ENCODE measurements at regions not wholly inside any gene's neighbourhood (a gene's known extent, or its start where the extent isn't known, plus 50 kb on each side); places are given as distances from the start of the nearest gene placed in this dataset.

GRCh38 chr2:217242947-217243346, 383.1 kb upstream of the TNP1 start:
- no peak for DNase-seq (ENCODE audit: low read depth in 2 of 2)

DNA sequence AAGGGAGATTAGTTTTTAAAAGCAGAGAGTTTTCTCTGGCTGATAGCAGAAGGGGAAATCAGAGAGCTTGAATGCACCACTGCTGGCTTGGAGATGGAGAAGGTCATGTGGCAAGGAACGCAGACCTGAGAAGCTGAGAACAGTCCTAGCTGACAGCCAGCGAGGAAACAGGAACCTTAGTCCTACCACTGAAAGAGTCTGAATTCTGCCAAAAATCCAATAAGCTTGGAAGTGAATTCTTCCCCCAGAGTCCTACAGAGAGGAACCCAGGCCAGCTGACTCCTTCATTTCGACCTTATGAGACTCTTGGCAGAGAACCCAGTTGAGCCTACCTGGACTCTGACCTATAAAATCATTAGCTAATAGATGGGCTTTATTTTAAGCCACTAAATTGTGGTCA, 371.9 kb upstream of the TNP1 start:
- DNase-seq (ENCODE audit: low read depth in 2 of 2), result no peak

DNA sequence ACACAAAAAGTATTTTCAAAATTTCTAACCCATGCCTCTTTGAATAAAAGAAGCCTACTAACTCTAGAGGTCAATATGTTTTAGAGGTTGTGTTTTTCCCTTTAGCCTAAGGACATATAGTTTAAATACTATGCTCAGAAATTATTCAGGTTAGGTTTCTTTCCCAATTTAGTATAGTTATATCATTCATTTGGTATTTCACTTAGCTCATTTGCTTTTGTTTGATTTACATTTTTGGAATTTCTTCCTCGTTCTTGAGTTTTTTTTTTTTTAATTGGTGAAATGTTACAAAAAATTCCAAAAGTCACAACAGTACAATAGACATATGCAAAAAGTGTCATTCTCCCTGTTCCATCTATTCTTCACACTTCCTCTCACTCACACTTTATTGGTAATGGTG, 371.3 kb upstream of the TNP1 start:
- no peak for DNase-seq (ENCODE audit: low read depth in 2 of 2)

GRCh38 chr2:217228732-217229131, 368.9 kb upstream of the TNP1 start:
- no peak for DNase-seq (ENCODE audit: low read depth in 2 of 2)

DNA sequence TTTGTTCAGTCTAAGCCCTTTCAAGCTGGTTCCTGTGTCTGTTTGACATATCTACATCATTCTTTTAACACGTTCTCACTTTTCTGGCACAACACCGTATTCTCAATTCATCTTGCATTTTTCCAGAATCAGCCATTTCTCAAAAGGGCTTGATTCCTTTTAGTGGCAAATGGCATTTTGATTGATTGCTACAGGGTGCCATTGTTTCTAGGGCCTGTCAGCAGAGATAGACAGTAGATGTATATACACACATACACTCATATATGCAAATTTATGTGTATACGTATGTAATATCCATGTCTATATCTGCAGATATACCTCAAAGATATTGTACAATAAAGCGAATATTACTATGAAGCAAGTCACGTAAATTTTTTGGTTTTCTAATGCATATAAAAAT, 367.9 kb upstream of the TNP1 start:
- DNase-seq (ENCODE audit: low read depth in 2 of 2), result no peak

DNA sequence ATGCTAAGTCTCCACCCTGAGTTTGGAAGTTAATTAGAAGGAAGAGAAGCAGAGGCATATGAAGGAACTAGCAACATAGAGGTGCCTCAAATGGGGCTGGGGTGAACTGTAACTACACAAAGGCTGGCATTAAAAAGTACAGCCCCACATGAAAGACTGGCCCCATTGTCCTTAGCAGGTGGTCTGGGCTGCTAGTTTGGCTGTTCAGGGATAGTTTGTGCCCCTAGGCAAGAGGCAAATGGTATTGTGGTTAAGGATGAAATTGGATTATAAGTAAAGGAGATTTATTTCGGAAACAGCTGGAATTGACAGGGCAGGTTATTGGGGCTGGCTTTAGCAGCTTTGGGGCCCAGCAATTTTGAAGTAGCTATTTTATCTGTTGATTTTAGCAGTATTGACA, 365.7 kb upstream of the TNP1 start:
- no peak for DNase-seq (ENCODE audit: low read depth in 2 of 2)

DNA sequence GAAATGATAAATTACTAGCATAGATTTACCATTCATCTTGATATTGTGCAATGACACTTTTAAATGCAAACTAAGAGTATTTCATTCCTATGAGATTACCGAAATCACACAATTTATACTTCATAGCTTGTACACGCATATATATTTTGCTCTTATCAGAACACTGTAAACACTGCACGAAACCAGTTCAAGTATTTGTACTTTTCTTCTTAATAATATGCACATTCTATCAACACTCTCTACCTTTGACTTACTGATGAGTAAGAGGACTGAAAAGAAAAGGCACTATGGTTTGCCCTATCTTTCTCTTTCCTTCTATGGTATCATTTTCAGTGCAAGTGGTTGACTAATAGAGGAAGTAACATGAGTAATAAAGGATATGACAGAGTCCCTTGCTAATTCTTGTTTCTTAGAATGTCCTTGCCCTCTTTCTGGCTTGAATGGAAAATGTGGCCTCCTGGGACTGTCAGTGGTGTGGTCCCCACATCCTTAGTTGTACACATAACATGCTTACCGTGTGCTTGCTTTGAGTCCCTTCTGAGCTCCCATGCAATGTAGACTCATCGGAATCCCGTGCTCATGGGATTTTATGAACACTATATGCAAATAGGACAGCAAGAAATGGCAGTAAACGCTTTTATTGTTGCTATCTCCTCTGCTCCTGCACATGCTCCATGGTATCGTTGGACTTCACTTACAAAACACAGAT, 363.5 kb upstream of the TNP1 start:
- peak; percentile 17 to 19 for DNase-seq (ENCODE audit: low read depth in 2 of 2)

GRCh38 chr2:217222309-217222910, 362.5 kb upstream of the TNP1 start:
- DNase-seq (ENCODE audit: low read depth in 2 of 2), result no peak

GRCh38 chr2:217220228-217221013, 360.6 kb upstream of the TNP1 start:
- no peak for DNase-seq (ENCODE audit: low read depth in 2 of 2)

DNA sequence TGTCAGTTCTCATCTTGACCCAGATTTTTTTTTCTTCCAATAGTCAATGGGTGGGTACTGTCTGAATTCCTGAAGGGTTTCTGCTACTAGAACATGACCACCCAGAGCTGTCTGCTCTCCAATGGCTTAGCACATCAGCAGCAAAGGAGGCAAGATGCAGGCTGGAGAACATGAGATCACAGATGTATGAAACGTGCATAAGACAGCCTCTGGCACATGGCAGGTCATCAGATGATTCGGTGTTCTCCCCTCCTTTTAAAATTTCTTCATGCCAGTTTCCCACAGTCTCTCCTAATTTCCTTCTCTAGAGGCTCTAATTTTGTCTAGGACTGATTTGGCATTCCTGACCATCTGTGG, 359.3 kb upstream of the TNP1 start:
- DNase-seq (ENCODE audit: low read depth in 2 of 2), result no peak

DNA sequence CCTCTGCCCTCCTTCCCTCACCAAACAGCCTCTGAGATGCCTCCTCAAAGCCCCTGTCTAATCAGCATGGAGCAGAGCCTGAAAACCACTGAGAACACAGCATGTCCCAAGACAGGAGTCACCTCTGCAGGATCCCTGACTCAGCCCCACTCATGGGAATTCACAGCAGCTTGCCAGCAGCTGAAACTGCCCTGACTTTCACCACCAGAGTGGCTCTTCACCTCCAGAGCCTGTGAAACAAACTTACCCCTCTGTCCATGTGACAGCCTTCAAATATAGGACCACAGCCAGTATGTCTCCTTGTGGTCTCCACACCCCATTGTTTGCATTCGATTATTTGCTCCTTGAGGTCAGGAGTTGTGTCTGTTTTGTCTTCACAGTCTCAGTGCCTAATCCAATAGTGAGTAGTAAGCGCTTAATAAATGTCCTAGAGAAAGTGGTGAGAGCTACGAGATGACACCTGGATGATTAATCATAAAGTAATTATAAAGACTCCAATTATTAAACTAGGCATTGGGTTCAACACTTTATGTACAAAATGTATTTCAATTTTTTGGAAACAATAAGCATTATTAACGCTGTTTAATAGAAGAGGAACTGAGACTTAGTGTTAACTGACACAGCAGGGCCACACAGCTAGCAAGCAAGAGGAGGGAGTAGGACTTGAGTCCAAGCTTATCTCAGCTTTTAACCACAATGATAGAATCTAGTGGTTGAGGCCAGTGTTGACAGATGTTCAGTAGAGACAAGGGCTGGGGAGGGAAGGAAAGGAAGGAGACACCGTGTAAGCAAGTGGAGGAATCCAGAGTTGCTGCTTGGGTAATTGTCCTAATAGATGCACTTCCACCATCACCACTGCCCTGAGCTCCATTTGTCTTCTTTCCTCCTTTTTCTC, 358.7 kb upstream of the TNP1 start:
- DNase-seq (ENCODE audit: low read depth in 2 of 2), result no peak

DNA sequence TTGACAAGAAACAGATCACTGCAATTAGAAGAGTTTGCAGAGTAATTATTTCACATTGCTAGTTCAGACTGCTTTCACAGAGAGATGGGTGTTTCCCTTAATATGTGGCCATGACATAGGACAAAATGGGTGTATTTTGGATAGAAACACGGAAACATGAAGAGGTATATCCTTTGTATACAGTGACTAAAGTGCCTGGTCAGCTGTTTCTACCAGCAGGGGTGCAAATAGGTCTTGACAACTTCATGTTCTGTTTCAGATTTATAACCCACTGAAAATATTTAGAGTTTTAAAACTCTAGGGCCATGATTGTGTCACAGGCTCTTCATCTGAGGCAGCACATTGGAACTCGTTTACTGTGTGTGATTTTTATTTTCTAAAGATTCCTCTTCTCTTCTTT, 357.1 kb upstream of the TNP1 start:
- no peak for DNase-seq (ENCODE audit: low read depth in 2 of 2)

DNA sequence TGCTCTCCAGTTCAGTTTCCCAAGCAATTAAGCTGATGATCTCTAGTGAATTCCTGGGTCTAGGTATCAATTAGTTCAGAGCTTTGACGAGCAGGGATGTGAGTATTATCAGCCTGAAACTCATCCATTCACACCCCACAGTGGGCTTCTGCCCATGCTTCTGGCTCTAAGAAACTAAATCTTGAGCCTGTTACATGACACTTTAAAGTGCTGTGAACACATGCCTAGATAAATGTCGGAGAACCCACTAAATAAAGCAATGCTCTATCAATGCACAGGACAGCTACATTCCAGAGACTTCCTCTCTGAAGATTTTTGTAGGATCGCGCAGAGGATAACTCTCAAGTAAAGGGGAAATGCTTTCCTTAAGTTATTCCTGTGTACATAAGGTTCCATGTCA, 356.5 kb upstream of the TNP1 start:
- DNase-seq (ENCODE audit: low read depth in 2 of 2), result no peak

DNA sequence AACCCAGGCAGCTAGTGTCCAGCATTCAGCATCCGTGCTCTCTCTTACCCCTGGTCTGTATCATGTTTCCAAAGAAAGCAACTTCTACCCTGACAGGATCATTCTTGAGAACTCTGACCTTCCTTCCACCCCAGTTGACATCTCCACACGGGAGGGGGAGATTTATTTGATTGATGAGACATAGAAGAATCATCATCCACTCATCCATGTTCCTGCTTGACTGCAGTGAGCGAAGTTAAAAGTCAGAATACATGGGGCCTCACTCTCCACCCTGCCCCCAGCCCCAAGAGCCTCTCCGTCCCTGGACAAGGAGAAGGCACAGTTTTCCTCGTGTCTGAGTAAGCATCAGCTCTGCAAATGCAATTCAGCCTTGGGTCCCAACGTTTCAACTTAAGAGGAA, 356.0 kb upstream of the TNP1 start:
- no peak for DNase-seq (ENCODE audit: low read depth in 2 of 2)

GRCh38 chr2:217208867-217209266, 349.0 kb upstream of the TNP1 start:
- DNase-seq (ENCODE audit: low read depth in 2 of 2), result no peak

DNA sequence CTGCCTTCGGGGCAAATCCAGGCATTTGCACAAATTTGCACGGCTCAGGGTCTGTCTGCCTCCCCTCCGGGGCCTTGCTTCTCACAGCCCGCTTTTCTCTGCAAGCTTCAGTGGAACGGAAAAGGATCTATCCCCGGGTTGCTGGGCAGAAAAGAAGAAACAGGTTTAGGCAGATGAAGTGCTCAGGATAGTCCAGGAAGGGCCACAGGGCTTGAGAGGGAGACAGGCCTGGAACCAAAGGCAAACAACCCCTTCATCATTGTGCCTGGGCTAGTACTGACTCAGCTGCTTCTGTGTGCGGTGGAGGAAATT, 347.8 kb upstream of the TNP1 start:
- no peak for DNase-seq (ENCODE audit: low read depth in 2 of 2)

GRCh38 chr2:217206907-217207698, 347.2 kb upstream of the TNP1 start:
- no peak for DNase-seq (ENCODE audit: low read depth in 2 of 2)

DNA sequence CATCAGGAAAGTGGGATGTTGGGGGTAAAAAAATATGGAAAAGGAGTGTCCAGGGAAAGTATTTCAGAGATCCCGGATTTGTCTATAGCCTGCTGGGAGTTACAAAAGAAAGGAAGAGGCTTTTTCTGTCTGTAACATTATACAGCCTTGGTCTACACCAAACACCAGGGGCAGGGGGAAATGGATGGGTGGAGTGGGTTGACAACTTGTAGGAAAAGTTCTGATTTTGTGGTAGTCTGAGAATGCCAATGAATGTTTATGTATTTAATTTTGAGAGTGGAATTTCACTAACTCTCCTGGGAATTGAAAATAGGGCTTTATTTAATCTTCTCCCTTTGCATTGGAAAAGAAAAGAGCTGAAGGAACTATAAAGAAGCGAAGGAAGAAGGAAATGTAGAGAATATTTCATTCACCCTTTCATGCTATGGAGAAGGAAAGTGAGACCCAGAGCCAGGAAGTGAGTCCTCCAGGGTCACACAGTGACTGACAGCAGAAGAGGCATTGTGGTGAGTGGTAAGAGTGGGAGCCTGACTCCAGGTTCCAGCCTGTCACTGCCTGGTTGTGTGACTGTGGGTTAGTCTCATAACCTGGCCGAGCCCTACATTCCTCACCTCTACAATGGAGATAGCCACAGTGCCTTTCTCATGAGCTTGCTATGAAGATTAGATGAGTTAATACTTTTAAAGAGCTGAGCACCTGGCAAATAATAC, 346.3 kb upstream of the TNP1 start:
- no peak for DNase-seq (ENCODE audit: low read depth in 2 of 2)

DNA sequence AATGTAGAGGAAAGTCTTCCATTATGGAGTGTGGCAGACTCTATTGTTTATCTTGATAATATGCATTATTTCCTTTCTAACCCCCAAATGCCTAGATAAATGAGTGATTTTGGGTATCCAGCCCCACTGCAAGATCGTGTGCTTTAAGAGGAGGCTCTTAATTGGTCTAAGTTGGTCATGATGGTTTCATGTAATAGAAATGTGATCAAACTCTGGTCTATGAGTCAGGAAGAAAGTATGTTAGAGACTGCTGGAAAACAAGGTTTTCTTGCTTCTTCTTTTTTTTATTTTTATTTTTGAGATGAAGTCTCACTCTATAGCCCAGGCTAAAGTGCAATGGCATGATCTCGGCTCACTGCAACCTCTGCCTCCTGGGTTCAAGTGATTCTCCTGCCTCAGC, 344.5 kb upstream of the TNP1 start:
- no peak for DNase-seq (ENCODE audit: low read depth in 2 of 2)

GRCh38 chr2:217203086-217203485, 343.2 kb upstream of the TNP1 start:
- DNase-seq (ENCODE audit: low read depth in 2 of 2), result no peak

DNA sequence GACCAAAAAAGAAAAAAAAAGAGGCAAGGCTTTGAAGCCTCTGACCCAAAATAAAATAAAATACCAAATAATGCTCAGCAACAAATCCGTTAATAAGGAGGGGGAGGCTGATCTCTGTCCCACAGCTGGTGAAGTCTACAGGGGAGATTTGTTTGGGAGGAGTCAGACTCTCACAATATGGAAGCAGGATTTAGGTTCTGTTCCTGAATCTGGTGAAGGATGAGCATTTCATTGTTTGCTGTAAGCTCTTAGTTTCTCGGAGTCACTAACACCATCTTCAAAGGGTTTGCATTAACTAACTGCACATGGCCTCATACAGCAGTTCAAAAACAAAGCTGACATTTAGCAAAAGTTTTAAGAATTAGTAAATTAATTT, 339.4 kb upstream of the TNP1 start:
- DNase-seq (ENCODE audit: low read depth in 2 of 2), result no peak

Data from stimulated activated CD8-positive, alpha-beta memory T cell treated with anti-CD3 and anti-CD28 coated beads, Interleukin-2, amount 100 ng/mL, for 48 hours (primary cell).